Neural cell (in vitro differentiated cells): ENCODE measurements at regions not wholly inside any gene's neighbourhood (a gene's known extent, or its start where the extent isn't known, plus 50 kb on each side); places are given as distances from the start of the nearest gene placed in this dataset.

Experiments
- H2AFZ ChIP-seq: fragments of 200-600, 300-800 bp; sonication (generic), shearing (Covaris generic); 2 replicates; pipeline ENCODE4 v1.6.0; 2014; ENCODE audit warnings: low read depth, mild to moderate bottlenecking, antibody characterized with exemption, low read length, moderate library complexity
- H3F3A ChIP-seq: fragments of 200-600 bp; shearing (Covaris generic); 2 replicates; pipeline ENCODE4 v1.6.1; 2016; ENCODE audit warnings: mild to moderate bottlenecking, moderate library complexity, mixed read lengths, antibody characterized with exemption, low read length; ENCODE audit not compliant: insufficient read depth, poor library complexity, severe bottlenecking
- H3K27ac ChIP-seq: fragments of 200-600, 300-800 bp; sonication (generic), shearing (Covaris generic); 2 replicates; pipeline ENCODE4 v1.5.1; 2014; ENCODE audit warnings: mild to moderate bottlenecking, low read length, moderate library complexity
- H3K27me3 ChIP-seq: fragments of 300-800, 200-600 bp; sonication (generic), shearing (Covaris generic); 2 replicates; pipeline ENCODE4 v1.6.0; 2014; ENCODE audit warnings: mild to moderate bottlenecking, low read depth, low read length, moderate library complexity; ENCODE audit not compliant: insufficient read depth
- H3K36me3 ChIP-seq: fragments of 300-800, 200-600 bp; sonication (generic), shearing (Covaris generic); 2 replicates; pipeline ENCODE4 v1.5.1; 2014; ENCODE audit warnings: mild to moderate bottlenecking, antibody characterized with exemption, low read length, moderate library complexity; ENCODE audit not compliant: insufficient read depth
- H3K4me2 ChIP-seq: fragments of 300-800, 200-600 bp; sonication (generic), shearing (Covaris generic); 2 replicates; pipeline ENCODE4 v1.6.0; 2014; ENCODE audit warnings: mild to moderate bottlenecking, low read length
- H3K4me3 ChIP-seq: fragments of 300-800, 200-600 bp; sonication (generic), shearing (Covaris generic); 2 replicates; pipeline ENCODE4 v1.5.1; 2014; ENCODE audit warnings: mild to moderate bottlenecking, low read length, moderate library complexity
- H3K79me2 ChIP-seq: fragments of 200-600 bp; shearing (Covaris generic); replicated peaks from 2 replicates; pipeline ENCODE4 v1.6.0; 2014; ENCODE audit warnings: mild to moderate bottlenecking, low read length, moderate library complexity; ENCODE audit not compliant: insufficient read depth
- H3K9ac ChIP-seq: fragments of 300-800, 200-600 bp; sonication (generic), shearing (Covaris generic); 2 replicates; pipeline ENCODE4 v1.6.1; 2016; ENCODE audit warnings: mild to moderate bottlenecking, low read length, mixed read lengths
- H3K9me2 ChIP-seq: fragments of 200-600 bp; shearing (Covaris generic); 2 replicates; pipeline ENCODE4 v1.6.1; 2016; ENCODE audit warnings: mild to moderate bottlenecking, low read length, mixed read lengths; ENCODE audit not compliant: insufficient read depth
- H3K9me3 ChIP-seq: fragments of 200-600, 300-800 bp; sonication (generic), shearing (Covaris generic); 2 replicates; pipeline ENCODE4 v1.6.1; 2016; ENCODE audit warnings: mild to moderate bottlenecking, mixed run types, low read length, moderate library complexity, mixed read lengths
- H4K20me1 ChIP-seq: fragments of 200-600 bp; shearing (Covaris generic); 2 replicates; pipeline ENCODE4 v1.6.1; 2016; ENCODE audit warnings: mild to moderate bottlenecking, mixed run types; ENCODE audit not compliant: insufficient read depth
- CTCF ChIP-seq: fragments of 450-650 bp; IDR thresholded peaks from 2 replicates; pipeline ENCODE4 v1.5.1; 2014; ENCODE audit warnings: antibody characterized with exemption, mild to moderate bottlenecking, moderate library complexity; ENCODE audit not compliant: poor library complexity, severe bottlenecking
- EP300 ChIP-seq: fragments of 450-650 bp; conservative IDR thresholded peaks from 2 replicates; pipeline ENCODE4 v1.6.1; 2014; ENCODE audit warnings: antibody characterized with exemption, mild to moderate bottlenecking, moderate library complexity; ENCODE audit not compliant: poor library complexity, severe bottlenecking
- EZH2 ChIP-seq: fragments of 200-600, 300-800 bp; shearing (Covaris generic), sonication (generic); IDR thresholded peaks from 2 replicates; pipeline ENCODE4 v1.6.1; 2014; ENCODE audit warnings: antibody characterized with exemption, low read length, borderline replicate concordance, mild to moderate bottlenecking; ENCODE audit not compliant: insufficient read depth, poor library complexity, severe bottlenecking
- MXI1 ChIP-seq: fragments of 450-650 bp; conservative IDR thresholded peaks from 2 replicates; pipeline ENCODE4 v1.6.1; 2014; ENCODE audit warnings: antibody characterized with exemption, mild to moderate bottlenecking; ENCODE audit not compliant: poor library complexity, severe bottlenecking
- POLR2AphosphoS5 ChIP-seq: IDR thresholded peaks from 2 replicates; pipeline ENCODE4 v1.6.1; 2012
- RAD21 ChIP-seq: fragments of 450-650 bp; conservative IDR thresholded peaks from 2 replicates; pipeline ENCODE4 v1.6.1; 2014; ENCODE audit warnings: antibody characterized with exemption, mild to moderate bottlenecking, moderate library complexity
- REST ChIP-seq: IDR thresholded peaks from 2 replicates; pipeline ENCODE4 v1.6.1; 2012; ENCODE audit warnings: borderline replicate concordance
- SMC3 ChIP-seq: fragments of 450-650 bp; conservative IDR thresholded peaks from 2 replicates; pipeline ENCODE4 v1.6.1; 2014; ENCODE audit warnings: antibody characterized with exemption, mild to moderate bottlenecking, moderate library complexity; ENCODE audit not compliant: poor library complexity
- TAF1 ChIP-seq: IDR thresholded peaks from 2 replicates; pipeline ENCODE4 v1.6.1; 2012; ENCODE audit warnings: low read depth

DNA sequence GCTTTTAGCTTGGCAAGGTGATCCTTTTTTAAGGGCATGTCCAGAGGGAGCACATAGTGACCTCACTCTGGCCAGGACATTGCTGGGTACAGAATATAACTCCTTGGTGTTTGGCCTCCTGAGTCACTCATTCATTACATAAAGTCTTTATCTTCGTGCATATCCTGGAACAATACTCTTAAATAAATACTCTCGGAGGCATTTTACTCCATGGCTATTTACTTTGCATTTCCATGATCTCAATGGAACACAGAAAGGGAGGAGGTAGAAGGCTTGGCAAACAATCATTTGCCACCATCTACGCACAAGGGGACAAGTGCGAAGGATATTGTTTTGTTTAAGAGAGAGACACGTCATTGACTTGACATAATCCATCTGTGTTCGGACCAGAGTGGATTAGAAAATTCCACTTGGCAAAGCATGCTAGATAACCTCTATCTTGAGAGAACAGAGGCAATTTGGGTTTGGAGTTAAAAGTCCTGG is 210.0 kb downstream of the IRS2 start:
- Histone ChIP-seq H3K4me2 (no peak overlapping the region), H4K20me1 (no peaks in the 10 kb centered on the region), H3K27me3 (no peaks in the 10 kb centered on the region), H3K9ac (no peak overlapping the region), H2AFZ (no peak overlapping the region), H3F3A (no peaks in the 10 kb centered on the region), H3K79me2 (no peaks in the 10 kb centered on the region), H3K9me2 (no peaks in the 10 kb centered on the region), H3K4me3 (no peak overlapping the region), H3K36me3 (no peaks in the 10 kb centered on the region), H3K27ac (no peak overlapping the region), H3K9me3 (peaks cover under 1% of the 10 kb centered on the region)
- TF ChIP-seq MXI1, result no peak
- no peak for TF ChIP-seq SMC3
- TF ChIP-seq CTCF, result no peak
- TF ChIP-seq RAD21, result no peak
- no peak for TF ChIP-seq TAF1
- no peak for TF ChIP-seq REST
- no peak for TF ChIP-seq EP300

DNA sequence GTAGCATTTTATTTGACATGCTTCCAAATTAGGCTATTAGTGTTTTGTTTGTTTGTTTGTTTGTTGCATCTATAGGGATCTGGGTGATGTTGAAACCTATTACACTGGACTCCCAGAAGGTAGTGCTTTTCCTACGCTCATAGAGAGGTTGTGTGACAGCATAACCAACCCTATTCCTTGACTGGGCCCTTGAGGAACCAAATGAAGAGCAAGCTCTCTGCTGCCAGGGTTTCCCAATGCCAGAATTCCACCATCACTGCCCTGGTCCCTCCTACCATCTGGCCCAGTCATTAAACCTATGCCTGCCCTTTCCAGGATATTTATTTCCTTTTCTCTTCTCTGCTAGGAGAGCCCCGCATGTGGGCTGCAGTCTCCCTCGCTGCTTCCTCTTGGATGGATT is 210.6 kb downstream of the IRS2 start:
- Histone ChIP-seq H3K36me3 (no peaks in the 10 kb centered on the region), H3K9ac (no peak overlapping the region), H3K9me2 (no peaks in the 10 kb centered on the region), H3K9me3 (no peaks in the 10 kb centered on the region), H3K4me3 (no peak overlapping the region), H4K20me1 (no peaks in the 10 kb centered on the region), H3K27me3 (no peaks in the 10 kb centered on the region), H3K79me2 (no peaks in the 10 kb centered on the region), H3K4me2 (no peak overlapping the region), H3F3A (no peaks in the 10 kb centered on the region), H3K27ac (no peak overlapping the region), H2AFZ (no peak overlapping the region)
- TF ChIP-seq EP300 (no peak), POLR2AphosphoS5 (no peak), RAD21 (no peak), MXI1 (no peak), TAF1 (no peak), REST (no peak), CTCF (no peak), SMC3 (no peak), EZH2 (no peak)
